Activated CD4-positive, alpha-beta T cell treated with anti-CD3 and anti-CD28 coated beads for 36 hours (primary cell): ENCODE measurements at regions not wholly inside any gene's neighbourhood (a gene's known extent, or its start where the extent isn't known, plus 50 kb on each side); places are given as distances from the start of the nearest gene placed in this dataset.

Experiments used
- ATAC-seq: fragments of 200-7000 bp; cut with Tn5 transposase; one replicate; pipeline ENCODE4 v1.10.0; 2021; ENCODE audit warnings: mild to moderate bottlenecking, moderate library complexity
- CTCF ChIA-PET: fragments of 350-600 bp; sonication (Branson Sonifier 250); formaldehyde crosslinking; loops from one replicate; lab custom pipeline; 2021; ENCODE audit warnings: antibody characterized with exemption; lab: Charles Lee
- POLR2A ChIA-PET: fragments of 350-600 bp; sonication (Branson Sonifier 250); formaldehyde crosslinking; loops from one replicate; lab custom pipeline; 2021; ENCODE audit warnings: antibody characterized with exemption, inconsistent platforms; lab: Charles Lee
- DNase-seq: peaks from one replicate; pipeline ENCODE4 v3.0.0-alpha.2; 2020
- H3K27ac Mint-ChIP-seq: one replicate; pipeline ENCODE4 v1.8.0; 2021; ENCODE audit warnings: mixed read lengths
- H3K27me3 Mint-ChIP-seq: one replicate; pipeline ENCODE4 v1.8.0; 2021; ENCODE audit warnings: mixed read lengths
- H3K36me3 Mint-ChIP-seq: one replicate; pipeline ENCODE4 v1.8.0; 2021; ENCODE audit warnings: low read depth, mixed read lengths
- H3K4me1 Mint-ChIP-seq: one replicate; pipeline ENCODE4 v1.8.0; 2021; ENCODE audit warnings: mixed read lengths
- H3K4me3 Mint-ChIP-seq: one replicate; pipeline ENCODE4 v1.8.0; 2021; ENCODE audit warnings: mild to moderate bottlenecking, moderate library complexity, mixed read lengths
- H3K9me3 Mint-ChIP-seq: one replicate; pipeline ENCODE4 v1.8.0; 2021; ENCODE audit warnings: low read depth, mixed read lengths
- intact Hi-C, 2 experiments: fragments of 100-400 bp; cut with DNase I in 1 of 2; cut with micrococcal nuclease in 1 of 2; formaldehyde crosslinking; loops; one replicate each; pipeline versions ENCODE4 v1.14.2 to v1.15.1; 2022 to 2024; cut with DNase I, micrococcal nuclease

DNA sequence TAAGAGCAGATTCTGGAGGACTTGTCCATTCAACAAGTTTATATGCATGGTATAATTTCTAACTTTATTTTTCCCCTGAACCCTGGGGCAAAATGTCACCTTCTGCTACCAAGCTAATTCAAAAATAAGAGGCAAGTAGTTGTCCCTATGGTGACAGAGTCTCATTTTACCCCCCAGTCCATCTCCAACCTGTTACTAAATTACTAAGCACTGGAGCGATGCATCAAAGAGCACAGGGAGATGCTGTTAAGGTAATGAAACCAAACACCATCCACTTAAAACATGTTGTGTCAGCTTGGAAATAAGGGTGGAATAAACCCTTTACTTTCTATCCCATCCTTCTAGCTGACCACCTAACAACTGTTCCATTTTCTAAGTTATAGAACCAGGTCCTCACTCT lies 417.4 kb upstream of the ATP11B start:
- no peak overlapping the region for H3K4me3 Mint-ChIP-seq
- peaks cover 3% of the 10 kb centered on the region for H3K27me3 Mint-ChIP-seq
- no peaks in the 10 kb centered on the region for H3K36me3 Mint-ChIP-seq
- no peaks in the 10 kb centered on the region for H3K9me3 Mint-ChIP-seq
- H3K27ac Mint-ChIP-seq, result no peak overlapping the region
- H3K4me1 Mint-ChIP-seq, result no peaks in the 10 kb centered on the region
- CTCF ChIA-PET, result interaction anchor here (0.7 kb wide), 1 partner anchor 345 kb away, joined by 3 read pairs; no protein-coding TSS in a partner anchor
- DNase-seq (no peak), ATAC-seq (no peak)
- intact Hi-C loops, result no loop called here
- POLR2A ChIA-PET, result interaction anchor here (0.7 to 0.9 kb wide), 2 partner anchors 12 to 303 kb away, joined by 3 to 6 read pairs; no protein-coding TSS in a partner anchor

DNA sequence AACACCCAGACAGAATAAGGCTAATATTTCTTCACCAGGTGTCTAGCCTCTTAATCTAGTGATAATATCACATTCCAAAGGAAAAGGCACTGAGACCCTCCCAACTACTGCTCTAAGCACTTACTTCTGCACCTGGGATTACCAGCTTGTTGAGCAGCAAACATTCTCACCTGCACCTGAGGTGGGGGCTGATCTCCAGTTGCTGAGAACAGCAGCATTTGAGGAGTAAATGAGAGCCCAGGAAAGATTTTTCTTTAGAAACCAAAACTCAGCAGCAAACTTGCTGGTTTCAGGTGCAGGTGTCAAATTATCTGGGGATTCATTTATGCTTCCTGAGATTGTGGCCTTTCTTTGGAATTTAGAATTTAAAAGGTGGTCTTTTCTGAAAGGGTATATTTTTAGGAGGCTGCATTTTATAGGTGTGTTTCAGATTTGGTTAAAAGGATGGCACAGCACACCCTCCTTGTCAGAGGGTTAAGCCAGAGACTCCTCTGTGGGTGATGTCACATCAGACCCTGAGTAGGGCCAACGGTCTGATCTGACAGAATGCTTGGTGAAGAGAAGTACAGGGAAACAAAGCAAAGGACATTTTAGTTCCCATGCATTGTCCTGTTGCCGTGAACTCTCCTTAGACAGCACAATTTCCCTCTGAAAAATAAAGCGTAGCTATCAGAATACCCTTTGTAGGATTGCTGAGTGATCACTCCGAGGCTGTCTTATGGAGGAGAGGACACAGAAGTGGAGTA lies 411.0 kb upstream of the ATP11B start:
- DNase-seq (no peak), ATAC-seq (no peak)
- Mint-ChIP-seq H3K9me3 (no peaks in the 10 kb centered on the region), H3K36me3 (no peaks in the 10 kb centered on the region), H3K4me1 (no peaks in the 10 kb centered on the region), H3K27me3 (no peaks in the 10 kb centered on the region), H3K27ac (no peak overlapping the region), H3K4me3 (no peak overlapping the region)
- POLR2A ChIA-PET, result no interaction called here
- CTCF ChIA-PET, result no interaction called here
- intact Hi-C loops, result no loop called here

DNA sequence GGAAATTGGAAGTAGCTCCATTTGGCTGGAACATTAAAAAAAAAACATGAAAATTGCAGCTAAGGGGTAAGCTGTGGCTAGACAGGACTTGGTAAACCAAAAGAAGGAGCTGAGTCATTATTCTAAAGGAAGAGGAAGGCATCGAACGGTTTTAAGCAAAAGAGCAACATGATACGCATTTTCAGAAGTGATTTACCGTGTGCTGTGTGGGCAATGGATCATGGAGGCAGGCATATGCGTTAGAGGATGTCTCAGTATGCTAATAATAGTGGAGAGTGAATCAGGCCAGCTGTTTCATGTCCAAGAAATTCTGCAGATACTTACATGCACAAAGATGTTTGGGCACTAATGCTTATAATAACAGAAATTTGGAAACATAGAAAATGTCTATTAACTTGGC lies 409.1 kb upstream of the ATP11B start:
- no peak for DNase-seq
- POLR2A ChIA-PET, result no interaction called here

DNA sequence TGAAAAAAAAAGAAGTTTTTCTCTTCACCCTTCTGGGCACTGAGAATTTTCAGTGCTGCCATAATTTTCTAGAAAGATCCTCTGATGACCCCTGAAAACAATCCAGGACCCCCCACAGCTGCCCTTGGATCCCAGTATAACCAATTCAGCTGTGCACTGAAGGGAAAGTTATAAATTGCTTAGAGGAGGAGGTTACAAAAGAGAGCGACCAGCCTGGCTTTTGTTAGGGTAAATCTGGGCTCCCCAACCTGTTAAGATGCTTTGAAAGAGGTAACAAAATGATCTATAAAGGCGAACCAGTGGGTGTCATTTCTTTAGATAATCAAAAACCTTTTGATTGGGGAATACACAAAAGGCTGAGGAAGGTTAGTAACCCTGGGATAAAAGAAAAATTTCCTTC lies 407.9 kb upstream of the ATP11B start:
- POLR2A ChIA-PET, result no interaction called here
- CTCF ChIA-PET, result no interaction called here
- intact Hi-C loops, result no loop called here
- no peak overlapping the region for H3K4me3 Mint-ChIP-seq
- no peak for ATAC-seq
- H3K9me3 Mint-ChIP-seq, result no peaks in the 10 kb centered on the region
- H3K27me3 Mint-ChIP-seq, result no peaks in the 10 kb centered on the region
- DNase-seq, result no peak
- H3K27ac Mint-ChIP-seq, result no peak overlapping the region
- H3K36me3 Mint-ChIP-seq, result no peaks in the 10 kb centered on the region
- H3K4me1 Mint-ChIP-seq, result no peaks in the 10 kb centered on the region

More for the DNA sequence above, 409.1 kb upstream of the ATP11B start:
- no peaks in the 10 kb centered on the region for H3K4me1 Mint-ChIP-seq
- no peaks in the 10 kb centered on the region for H3K9me3 Mint-ChIP-seq
- no peak overlapping the region for H3K4me3 Mint-ChIP-seq
- no peak overlapping the region for H3K27ac Mint-ChIP-seq
- CTCF ChIA-PET, result no interaction called here
- no peaks in the 10 kb centered on the region for H3K36me3 Mint-ChIP-seq
- no peaks in the 10 kb centered on the region for H3K27me3 Mint-ChIP-seq
- intact Hi-C loops, result no loop called here
- ATAC-seq, result no peak

DNA sequence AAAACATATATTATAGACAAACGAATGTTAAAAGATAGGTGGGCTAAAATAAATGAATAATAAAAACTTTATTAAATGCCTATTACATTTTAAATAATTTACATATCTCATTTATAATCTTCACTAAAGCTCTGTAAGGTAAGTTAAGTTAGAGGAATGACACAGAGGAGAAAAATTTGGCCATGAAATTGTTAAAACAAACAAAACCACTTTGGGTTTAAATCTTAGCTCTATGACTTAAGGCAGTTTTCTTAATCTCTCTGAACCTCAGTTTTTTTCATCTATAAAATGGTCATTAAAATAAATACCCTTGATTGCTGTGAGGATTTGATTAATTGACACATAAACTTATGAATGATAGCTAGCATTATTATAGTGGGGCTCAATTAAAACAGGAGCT lies 404.8 kb upstream of the ATP11B start:
- DNase-seq (no peak), ATAC-seq (no peak)
- ChIA-PET POLR2A (interaction anchor here (1.0 kb wide), 1 partner anchor 12 kb away, joined by 3 read pairs; no protein-coding TSS in a partner anchor), CTCF (interaction anchor here (0.6 to 1.7 kb wide), 2 partner anchors 122 to 295 kb away, joined by 3 to 4 read pairs; no protein-coding TSS in a partner anchor)
- intact Hi-C loops, result no loop called here
- no peaks in the 10 kb centered on the region for H3K9me3 Mint-ChIP-seq
- no peaks in the 10 kb centered on the region for H3K4me1 Mint-ChIP-seq
- H3K36me3 Mint-ChIP-seq, result no peaks in the 10 kb centered on the region
- no peak overlapping the region for H3K4me3 Mint-ChIP-seq
- no peaks in the 10 kb centered on the region for H3K27me3 Mint-ChIP-seq
- H3K27ac Mint-ChIP-seq, result no peak overlapping the region

DNA sequence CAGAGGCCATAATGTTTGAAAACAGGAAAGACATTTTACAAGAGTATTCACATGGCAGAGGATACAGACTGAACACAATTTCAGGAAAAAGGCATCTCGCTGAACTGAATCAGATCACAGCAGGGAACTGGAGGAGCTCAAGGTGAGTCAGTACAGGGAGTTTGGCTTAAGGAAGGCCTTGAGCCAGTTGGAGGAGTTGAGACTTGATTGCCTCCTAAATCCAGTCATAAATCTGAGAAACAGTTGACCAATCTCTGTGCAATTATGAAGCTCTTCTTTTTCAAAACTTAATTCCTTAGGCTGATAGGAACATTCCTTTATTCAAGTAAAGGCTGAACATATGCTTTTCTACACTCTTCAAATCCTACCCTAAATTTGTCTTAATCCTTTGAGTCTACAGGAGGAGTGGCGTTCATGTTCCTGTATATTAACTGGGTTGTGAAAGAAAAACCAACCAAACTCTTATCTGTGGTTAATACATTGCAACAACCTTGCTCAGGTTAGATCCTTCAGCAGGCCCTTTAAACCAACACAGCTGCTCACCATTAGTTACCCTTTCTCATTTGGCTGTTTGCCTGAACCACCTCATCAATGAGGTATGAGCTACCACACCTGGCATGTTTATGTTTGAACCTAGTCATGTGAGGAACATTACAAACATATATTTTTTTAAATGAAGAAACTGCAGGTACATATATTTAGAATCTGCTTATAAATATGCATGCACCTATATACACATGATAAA lies 404.1 kb upstream of the ATP11B start:
- ATAC-seq, result no peak
- POLR2A ChIA-PET, result no interaction called here
- intact Hi-C loops, result no loop called here
- no peak for DNase-seq
- H3K27me3 Mint-ChIP-seq, result no peaks in the 10 kb centered on the region
- no peak overlapping the region for H3K27ac Mint-ChIP-seq
- no peaks in the 10 kb centered on the region for H3K4me1 Mint-ChIP-seq
- H3K36me3 Mint-ChIP-seq, result no peaks in the 10 kb centered on the region
- no peaks in the 10 kb centered on the region for H3K9me3 Mint-ChIP-seq
- CTCF ChIA-PET, result interaction anchor here (1.7 kb wide), 1 partner anchor 294 kb away, joined by 4 read pairs; no protein-coding TSS in a partner anchor
- no peak overlapping the region for H3K4me3 Mint-ChIP-seq

DNA sequence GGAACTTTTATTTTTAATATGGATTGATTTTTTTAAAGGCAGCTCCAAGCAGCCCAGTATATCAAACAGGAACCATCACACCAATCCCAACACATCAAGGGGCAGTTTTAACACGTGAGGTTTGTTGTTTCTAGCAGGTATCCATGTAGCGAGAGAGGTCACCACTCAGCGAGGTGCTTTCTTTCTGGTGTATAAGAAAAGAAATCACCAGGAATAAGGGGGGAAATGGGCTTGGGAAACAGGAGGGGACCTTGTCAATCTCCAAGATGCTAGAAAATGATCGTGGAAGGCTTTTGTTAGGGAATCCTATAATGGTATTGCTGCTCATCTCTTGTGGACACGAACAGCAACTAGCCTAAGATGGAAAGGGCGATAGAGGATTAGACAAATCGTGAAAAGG lies 402.9 kb upstream of the ATP11B start:
- intact Hi-C loops, result loop anchor here in 1 of 2 experiments (10.0 kb wide), 1 partner anchor 294 kb away; no protein-coding TSS in a partner anchor
- CTCF ChIA-PET, result interaction anchor here (0.7 kb wide), 2 partner anchors 20 to 293 kb away, joined by 3 to 4 read pairs; no protein-coding TSS in a partner anchor
- Mint-ChIP-seq H3K4me1 (no peaks in the 10 kb centered on the region), H3K4me3 (no peak overlapping the region), H3K36me3 (no peaks in the 10 kb centered on the region), H3K9me3 (no peaks in the 10 kb centered on the region), H3K27ac (no peak overlapping the region), H3K27me3 (no peaks in the 10 kb centered on the region)
- DNase-seq, result no peak
- POLR2A ChIA-PET, result no interaction called here
- ATAC-seq, result no peak

DNA sequence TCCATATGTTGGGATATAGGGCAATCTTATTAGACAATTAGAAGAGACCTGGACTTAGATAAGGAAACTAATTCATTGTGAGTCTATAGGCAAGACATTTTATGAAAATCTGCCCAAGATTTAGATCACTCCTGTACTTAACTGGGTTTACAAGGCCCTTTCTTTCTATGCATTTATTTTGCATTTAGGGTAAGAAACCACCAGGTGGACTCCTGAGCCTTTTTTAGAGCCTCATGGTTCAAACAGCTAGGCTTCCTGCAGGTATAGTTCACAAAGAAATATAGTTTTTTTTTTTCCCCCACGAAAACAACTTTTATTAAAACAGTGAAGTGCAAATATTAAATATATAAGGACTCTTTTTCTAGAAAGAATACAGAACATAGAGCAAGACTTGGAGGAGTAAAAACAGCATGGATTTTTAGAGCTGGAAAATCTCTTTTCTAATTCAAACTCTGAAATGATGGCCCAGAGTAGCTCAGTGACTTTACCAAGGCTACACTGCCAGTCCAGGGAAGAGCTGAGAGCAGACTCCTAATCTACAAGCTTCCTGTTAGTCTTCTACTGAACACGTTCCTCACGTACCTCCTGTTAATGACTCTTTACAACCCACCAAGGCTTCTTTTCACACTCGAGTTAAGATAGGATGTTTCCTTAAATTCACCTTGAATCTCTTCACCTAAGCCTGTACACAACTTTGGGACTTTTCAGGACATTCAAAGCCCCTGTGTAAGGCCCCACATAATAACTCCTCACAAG lies 400.9 kb upstream of the ATP11B start:
- ChIA-PET CTCF (interaction anchor here (0.9 kb wide), 1 partner anchor 291 kb away, joined by 3 read pairs; no protein-coding TSS in a partner anchor), POLR2A (no interaction called here)
- H3K4me1 Mint-ChIP-seq, result no peaks in the 10 kb centered on the region
- no peak overlapping the region for H3K4me3 Mint-ChIP-seq
- H3K9me3 Mint-ChIP-seq, result no peaks in the 10 kb centered on the region
- H3K27me3 Mint-ChIP-seq, result no peaks in the 10 kb centered on the region
- H3K36me3 Mint-ChIP-seq, result no peaks in the 10 kb centered on the region
- intact Hi-C loops, result loop anchor here in 1 of 2 experiments (10.0 kb wide), 1 partner anchor 292 kb away; no protein-coding TSS in a partner anchor
- H3K27ac Mint-ChIP-seq, result no peak overlapping the region
- ATAC-seq, result no peak
- DNase-seq, result no peak

DNA sequence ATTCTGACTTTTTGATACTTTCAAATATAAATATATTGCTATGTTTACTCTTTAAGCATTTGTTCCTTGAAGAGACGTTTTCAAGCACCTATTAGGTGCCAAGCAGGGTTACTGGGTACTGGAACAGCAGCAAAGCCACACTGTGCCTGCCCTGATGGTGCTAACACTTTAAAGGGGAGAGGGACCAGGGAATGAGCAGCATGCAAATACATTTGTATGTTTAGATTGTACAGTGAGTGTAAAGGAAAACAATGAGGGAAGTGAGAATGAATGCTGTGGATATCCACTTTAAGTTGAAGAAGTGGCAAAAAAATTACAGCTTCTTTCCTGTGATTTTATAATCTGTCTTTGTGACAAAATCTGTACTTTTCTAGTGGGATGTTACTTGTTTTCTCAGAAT lies 400.2 kb upstream of the ATP11B start:
- Mint-ChIP-seq H3K27me3 (no peaks in the 10 kb centered on the region), H3K4me3 (no peak overlapping the region), H3K9me3 (no peaks in the 10 kb centered on the region), H3K36me3 (no peaks in the 10 kb centered on the region), H3K4me1 (no peaks in the 10 kb centered on the region), H3K27ac (no peak overlapping the region)
- ChIA-PET POLR2A (no interaction called here), CTCF (no interaction called here)
- ATAC-seq (no peak), DNase-seq (no peak)
- intact Hi-C loops, result loop anchor here in 1 of 2 experiments (10.0 kb wide), 1 partner anchor 292 kb away; no protein-coding TSS in a partner anchor

DNA sequence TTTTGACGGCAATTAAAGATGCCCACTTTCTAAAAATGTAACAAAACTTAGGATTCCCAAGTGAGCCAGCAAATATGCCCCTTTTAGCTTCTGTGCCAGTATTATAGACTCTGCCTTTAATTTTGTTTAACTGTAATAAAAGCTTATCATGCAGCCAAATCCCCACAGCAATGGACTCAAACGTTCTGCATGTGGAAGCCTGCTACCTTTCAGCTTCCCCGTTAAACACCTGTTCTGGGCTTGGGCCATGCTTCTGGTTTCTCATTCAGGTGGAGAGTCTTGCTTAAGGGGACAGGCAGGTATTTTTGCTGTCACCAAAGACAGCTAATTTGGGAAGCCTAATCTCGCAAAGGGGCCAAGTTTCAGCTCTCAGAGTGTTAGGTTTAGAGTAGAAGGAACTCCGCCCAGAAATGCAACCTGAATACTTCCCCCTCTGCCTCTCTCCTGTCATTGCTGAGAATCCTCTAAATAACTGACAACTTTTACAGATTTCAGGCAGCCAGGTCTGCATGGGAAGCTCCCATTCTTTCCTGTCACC lies 399.4 kb upstream of the ATP11B start:
- Mint-ChIP-seq H3K36me3 (no peaks in the 10 kb centered on the region), H3K27me3 (no peaks in the 10 kb centered on the region), H3K27ac (no peak overlapping the region), H3K4me3 (no peak overlapping the region), H3K9me3 (no peaks in the 10 kb centered on the region), H3K4me1 (no peaks in the 10 kb centered on the region)
- ChIA-PET POLR2A (no interaction called here), CTCF (no interaction called here)
- intact Hi-C loops, result loop anchor here in 1 of 2 experiments (10.0 kb wide), 1 partner anchor 291 kb away; no protein-coding TSS in a partner anchor
- no peak for ATAC-seq
- no peak for DNase-seq

DNA sequence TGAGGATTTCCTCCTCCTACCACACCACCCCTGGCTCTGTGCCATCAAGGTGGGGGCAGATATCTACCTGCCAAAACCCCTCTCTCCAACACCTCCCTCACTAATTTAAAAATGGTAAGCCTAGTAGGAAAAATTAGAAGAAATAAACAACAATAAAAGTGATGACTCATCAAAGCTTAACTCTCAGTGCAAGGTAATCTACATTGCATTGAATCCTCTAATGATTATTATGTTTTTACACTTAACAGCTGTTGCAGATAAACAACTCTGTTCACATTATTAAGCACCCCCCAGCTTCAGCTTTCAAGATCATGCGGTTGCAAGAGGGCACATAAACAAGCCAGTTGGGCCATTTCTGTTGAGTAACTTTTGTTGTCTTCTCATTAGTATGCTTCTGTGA lies 396.1 kb upstream of the ATP11B start:
- no peak for ATAC-seq
- H3K9me3 Mint-ChIP-seq, result no peaks in the 10 kb centered on the region
- POLR2A ChIA-PET, result no interaction called here
- intact Hi-C loops, result loop anchor here in 1 of 2 experiments (10.0 kb wide), 1 partner anchor 288 kb away; no protein-coding TSS in a partner anchor
- no peak overlapping the region for H3K4me3 Mint-ChIP-seq
- H3K27ac Mint-ChIP-seq, result no peak overlapping the region
- CTCF ChIA-PET, result no interaction called here
- DNase-seq, result no peak
- no peaks in the 10 kb centered on the region for H3K36me3 Mint-ChIP-seq
- no peaks in the 10 kb centered on the region for H3K27me3 Mint-ChIP-seq
- H3K4me1 Mint-ChIP-seq, result no peaks in the 10 kb centered on the region
